ELF-1 (cell line): ENCODE measurements at regions not wholly inside any gene's neighbourhood (a gene's known extent, or its start where the extent isn't known, plus 50 kb on each side); places are given as distances from the start of the nearest gene placed in this dataset.

Source experiments
- DNase-seq: peaks from one replicate; pipeline ENCODE4 v3.0.0-alpha.2; 2016; ENCODE audit warnings: low read depth, low spot score

GRCh38 chr19:30784850-30785457 is 412.8 kb downstream of the ZNF536 start:
- peak; percentile 67 for DNase-seq

GRCh38 chr19:30783936-30784335 is 411.8 kb downstream of the ZNF536 start:
- no peak for DNase-seq

GRCh38 chr19:30783212-30783611 is 411.0 kb downstream of the ZNF536 start:
- DNase-seq, result no peak

- no peak for DNase-seq
Measured at GRCh38 chr19:30781519-30781918, 409.3 kb downstream of the ZNF536 start.

GRCh38 chr19:30781047-30781446 is 408.9 kb downstream of the ZNF536 start:
- no peak for DNase-seq

- no peak for DNase-seq
Measured at GRCh38 chr19:30780456-30780855, 408.3 kb downstream of the ZNF536 start.

GRCh38 chr19:30780032-30780431 is 407.8 kb downstream of the ZNF536 start:
- DNase-seq, result no peak

- no peak for DNase-seq
Measured at GRCh38 chr19:30778961-30779715, 407.0 kb downstream of the ZNF536 start.

GRCh38 chr19:30778061-30778460 is 405.9 kb downstream of the ZNF536 start:
- DNase-seq, result no peak

- no peak for DNase-seq
Measured at GRCh38 chr19:30775956-30776355, 403.8 kb downstream of the ZNF536 start.

GRCh38 chr19:30774252-30774766 is 402.1 kb downstream of the ZNF536 start:
- DNase-seq, result no peak

- no peak for DNase-seq
Measured at GRCh38 chr19:30762651-30763050, 390.5 kb downstream of the ZNF536 start.

- no peak for DNase-seq
Measured at GRCh38 chr19:30760014-30760413, 387.8 kb downstream of the ZNF536 start.

GRCh38 chr19:30757837-30758617 is 385.8 kb downstream of the ZNF536 start:
- DNase-seq, result no peak

GRCh38 chr19:30757104-30757836 is 385.1 kb downstream of the ZNF536 start:
- DNase-seq, result no peak

GRCh38 chr19:30755581-30755980 is 383.4 kb downstream of the ZNF536 start:
- no peak for DNase-seq

- no peak for DNase-seq
Measured at GRCh38 chr19:30754162-30754561, 382.0 kb downstream of the ZNF536 start.

- no peak for DNase-seq
Measured at GRCh38 chr19:30752876-30753275, 380.7 kb downstream of the ZNF536 start.

- DNase-seq, result no peak
Measured at GRCh38 chr19:30752201-30752600, 380.0 kb downstream of the ZNF536 start.

GRCh38 chr19:30745476-30745985 is 373.3 kb downstream of the ZNF536 start:
- no peak for DNase-seq

- no peak for DNase-seq
Measured at GRCh38 chr19:30744741-30745475, 372.7 kb downstream of the ZNF536 start.
